Naive thymus-derived CD4-positive, alpha-beta T cell (primary cell): ENCODE measurements at regions not wholly inside any gene's neighbourhood (a gene's known extent, or its start where the extent isn't known, plus 50 kb on each side); places are given as distances from the start of the nearest gene placed in this dataset.

ENCODE experiments used
- ATAC-seq: fragments of 150-1000 bp; cut with Tn5 transposase; 2 replicates; pipeline ENCODE4 v1.10.0; 2021; ENCODE audit warnings: mild to moderate bottlenecking, moderate library complexity
- CTCF ChIA-PET: fragments of 350-600 bp; sonication (Branson Sonifier 250); formaldehyde crosslinking; loops from one replicate; lab custom pipeline; 2021; ENCODE audit warnings: antibody characterized with exemption; lab: Charles Lee
- POLR2A ChIA-PET: fragments of 350-600 bp; sonication (Branson Sonifier 250); formaldehyde crosslinking; loops from one replicate; lab custom pipeline; 2021; ENCODE audit warnings: antibody characterized with exemption, inconsistent platforms; lab: Charles Lee
- DNase-seq, 9 donors: peaks; one replicate each; pipeline versions ENCODE4 v3.0.0 to v3.0.0-alpha.2; 2020 to 2022; ENCODE audit warnings: mixed read lengths in 1 of 9
- H3K27ac ChIP-seq: one replicate; pipeline ENCODE4 v1.7.0; 2013; ENCODE audit warnings: mild to moderate bottlenecking, low read depth, low read length, moderate library complexity
- H3K27me3 ChIP-seq, 2 donors: one replicate each; pipeline ENCODE4 v1.7.0; 2013; ENCODE audit warnings: low read length in 2 of 2, mild to moderate bottlenecking in 2 of 2, moderate library complexity in 2 of 2; ENCODE audit not compliant: control insufficient read depth in 2 of 2, insufficient read depth in 2 of 2
- H3K36me3 ChIP-seq, 3 experiments: 1 replicate in 2 of 3; 2 replicates in 1 of 3; pipeline ENCODE4 v1.7.0; 2013; ENCODE audit warnings: low read length in 3 of 3, mild to moderate bottlenecking in 3 of 3, moderate library complexity in 1 of 3; ENCODE audit not compliant: insufficient read depth in 3 of 3, control insufficient read depth in 2 of 3
- H3K4me1 ChIP-seq, 2 donors: one replicate each; pipeline ENCODE4 v1.7.0; 2013; ENCODE audit warnings: low read length in 2 of 2, mild to moderate bottlenecking in 2 of 2, moderate library complexity in 1 of 2; ENCODE audit not compliant: control insufficient read depth in 2 of 2, insufficient read depth in 2 of 2
- H3K4me3 ChIP-seq: 2 replicates; pipeline ENCODE4 v1.7.0; 2013; ENCODE audit warnings: mild to moderate bottlenecking, low read length
- H3K9me3 ChIP-seq, 3 experiments: 1 replicate in 2 of 3; 2 replicates in 1 of 3; pipeline ENCODE4 v1.7.0; 2013; ENCODE audit warnings: low read length in 3 of 3; ENCODE audit not compliant: control insufficient read depth in 2 of 3
- H3K27ac Mint-ChIP-seq, 9 donors: one replicate each; pipeline ENCODE4 v1.8.0; 2020 to 2022; ENCODE audit warnings: mixed read lengths in 9 of 9, mild to moderate bottlenecking in 8 of 9, moderate library complexity in 5 of 9, inconsistent platforms in 2 of 9
- H3K27me3 Mint-ChIP-seq, 5 donors: one replicate each; pipeline ENCODE4 v1.8.0; 2021 to 2022; ENCODE audit warnings: mixed read lengths in 5 of 5, mild to moderate bottlenecking in 1 of 5
- H3K36me3 Mint-ChIP-seq, 5 donors: one replicate each; pipeline ENCODE4 v1.8.0; 2020 to 2022; ENCODE audit warnings: mixed read lengths in 5 of 5, mild to moderate bottlenecking in 3 of 5, inconsistent platforms in 1 of 5
- H3K4me1 Mint-ChIP-seq, 7 donors: one replicate each; pipeline ENCODE4 v1.8.0; 2020 to 2022; ENCODE audit warnings: mixed read lengths in 7 of 7, mild to moderate bottlenecking in 3 of 7, inconsistent platforms in 1 of 7
- H3K4me3 Mint-ChIP-seq, 10 donors: one replicate each; pipeline ENCODE4 v1.8.0; 2020 to 2022; ENCODE audit warnings: mild to moderate bottlenecking in 10 of 10, mixed read lengths in 10 of 10, moderate library complexity in 6 of 10, inconsistent platforms in 2 of 10
- H3K9me3 Mint-ChIP-seq, 11 donors: one replicate each; pipeline ENCODE4 v1.8.0; 2020 to 2022; ENCODE audit warnings: mixed read lengths in 11 of 11, mild to moderate bottlenecking in 4 of 11, inconsistent platforms in 1 of 11, moderate library complexity in 1 of 11
- intact Hi-C, 2 donors: fragments of 100-400 bp; cut with micrococcal nuclease; formaldehyde crosslinking; loops; one replicate each; pipeline ENCODE4 v1.15.1; 2023

DNA sequence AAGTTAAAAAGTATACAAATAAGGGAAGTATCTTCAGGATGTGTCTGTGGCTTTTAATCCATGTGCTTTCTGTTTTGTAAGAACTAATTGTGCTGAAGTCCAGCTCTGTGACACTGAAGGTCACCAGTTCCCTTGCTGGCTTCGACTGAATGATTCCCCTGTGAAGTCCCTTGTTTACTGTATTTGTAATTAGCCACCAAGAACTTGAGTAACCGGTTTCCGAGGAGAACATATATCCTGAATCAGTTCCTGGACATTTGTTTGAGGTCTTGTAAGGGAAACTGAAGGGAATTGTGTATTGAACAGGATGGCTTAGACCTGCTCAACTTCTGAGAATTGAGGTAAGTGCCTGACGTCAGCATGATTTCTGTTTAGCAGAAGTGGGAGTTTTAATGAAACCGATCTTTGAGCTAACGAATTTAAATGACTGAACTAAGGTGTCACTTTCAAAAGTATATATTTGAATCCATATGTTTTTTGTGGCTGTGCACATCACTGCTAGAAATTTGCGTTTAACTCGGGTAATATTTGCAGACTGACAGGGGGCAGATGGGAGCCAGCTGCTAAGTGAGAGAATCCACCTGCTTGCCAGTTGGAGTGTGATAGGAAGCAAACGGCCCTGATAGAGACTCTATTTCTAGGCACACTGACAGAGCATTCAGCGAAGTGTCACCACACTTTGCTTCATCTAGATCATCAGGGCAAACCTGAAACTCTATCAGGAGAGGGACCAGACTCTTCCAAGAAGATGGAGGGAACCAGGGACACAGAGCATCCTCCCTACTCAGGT, 530.0 kb downstream of the RFC3 start:
- H3K27ac ChIP-seq = no peak overlapping the region
- Mint-ChIP-seq H3K4me3 (no peak overlapping the region), H3K27me3 (peaks cover 0 to 9% (median 0%) of the 10 kb centered on the region in 5 donors), H3K9me3 (peaks cover 0 to 17% (median 3%) of the 10 kb centered on the region in 11 donors), H3K36me3 (peaks cover 0 to 5% (median 0%) of the 10 kb centered on the region in 5 donors), H3K4me1 (peaks cover 0 to 2% (median 0%) of the 10 kb centered on the region in 7 donors), H3K27ac (no peak overlapping the region)
- peaks cover 0 to 3% (median 0%) of the 10 kb centered on the region in 3 experiments for H3K9me3 ChIP-seq
- ATAC-seq = no peak
- ChIA-PET CTCF (no interaction called here), POLR2A (no interaction called here)
- intact Hi-C loops = no loop called here
- H3K36me3 ChIP-seq = no peaks in the 10 kb centered on the region
- no peak overlapping the region for H3K4me3 ChIP-seq
- H3K4me1 ChIP-seq = no peaks in the 10 kb centered on the region
- DNase-seq = no peak
- H3K27me3 ChIP-seq = no peaks in the 10 kb centered on the region

- Histone ChIP-seq H3K9me3 (peaks cover 0 to 3% (median 0%) of the 10 kb centered on the region in 3 experiments), H3K27me3 (no peaks in the 10 kb centered on the region), H3K27ac (no peak overlapping the region), H3K4me1 (no peaks in the 10 kb centered on the region), H3K4me3 (no peak overlapping the region), H3K36me3 (no peaks in the 10 kb centered on the region)
- H3K4me1 Mint-ChIP-seq = peaks cover 0 to 2% (median 0%) of the 10 kb centered on the region in 7 donors
- H3K27me3 Mint-ChIP-seq = peaks cover 0 to 9% (median 0%) of the 10 kb centered on the region in 5 donors
- ChIA-PET CTCF (no interaction called here), POLR2A (no interaction called here)
- H3K4me3 Mint-ChIP-seq = no peak overlapping the region
- no peak for ATAC-seq
- peaks cover 0 to 17% (median 3%) of the 10 kb centered on the region in 11 donors for H3K9me3 Mint-ChIP-seq
- no peak overlapping the region for H3K27ac Mint-ChIP-seq
- intact Hi-C loops = no loop called here
- DNase-seq = no peak
- H3K36me3 Mint-ChIP-seq = peaks cover 0 to 5% (median 0%) of the 10 kb centered on the region in 5 donors
Observed at GRCh38 chr13:34349091-34349722, 531.3 kb downstream of the RFC3 start.

- no peak overlapping the region for H3K27ac Mint-ChIP-seq
- intact Hi-C loops = no loop called here
- H3K36me3 Mint-ChIP-seq = peaks cover 0 to 5% (median 0%) of the 10 kb centered on the region in 5 donors
- Histone ChIP-seq H3K27ac (no peak overlapping the region), H3K9me3 (peaks cover 0 to 3% (median 0%) of the 10 kb centered on the region in 3 experiments), H3K4me1 (no peaks in the 10 kb centered on the region), H3K27me3 (no peaks in the 10 kb centered on the region), H3K36me3 (no peaks in the 10 kb centered on the region), H3K4me3 (no peak overlapping the region)
- ChIA-PET POLR2A (no interaction called here), CTCF (no interaction called here)
- ATAC-seq = no peak
- peaks cover 0 to 2% (median 0%) of the 10 kb centered on the region in 7 donors for H3K4me1 Mint-ChIP-seq
- peaks cover 0 to 18% (median 5%) of the 10 kb centered on the region in 11 donors for H3K9me3 Mint-ChIP-seq
- H3K27me3 Mint-ChIP-seq = peaks cover 0 to 9% (median 0%) of the 10 kb centered on the region in 5 donors
- DNase-seq = no peak
- H3K4me3 Mint-ChIP-seq = no peak overlapping the region
Observed at GRCh38 chr13:34350671-34351070, 532.7 kb downstream of the RFC3 start.

- H3K36me3 Mint-ChIP-seq = peaks cover 0 to 5% (median 0%) of the 10 kb centered on the region in 5 donors
- DNase-seq (no peak), ATAC-seq (no peak)
- Histone ChIP-seq H3K27me3 (no peaks in the 10 kb centered on the region), H3K9me3 (peaks cover 0 to 3% (median 0%) of the 10 kb centered on the region in 3 experiments), H3K4me3 (no peak overlapping the region), H3K27ac (no peak overlapping the region), H3K36me3 (no peaks in the 10 kb centered on the region), H3K4me1 (no peaks in the 10 kb centered on the region)
- POLR2A ChIA-PET = no interaction called here
- H3K27me3 Mint-ChIP-seq = peaks cover 0 to 9% (median 0%) of the 10 kb centered on the region in 5 donors
- peaks cover 0 to 18% (median 5%) of the 10 kb centered on the region in 11 donors for H3K9me3 Mint-ChIP-seq
- H3K27ac Mint-ChIP-seq = no peak overlapping the region
- H3K4me3 Mint-ChIP-seq = no peak overlapping the region
- intact Hi-C loops = no loop called here
- H3K4me1 Mint-ChIP-seq = peaks cover 0 to 2% (median 0%) of the 10 kb centered on the region in 7 donors
- CTCF ChIA-PET = no interaction called here
Observed at GRCh38 chr13:34351134-34351533, 533.2 kb downstream of the RFC3 start.

DNA sequence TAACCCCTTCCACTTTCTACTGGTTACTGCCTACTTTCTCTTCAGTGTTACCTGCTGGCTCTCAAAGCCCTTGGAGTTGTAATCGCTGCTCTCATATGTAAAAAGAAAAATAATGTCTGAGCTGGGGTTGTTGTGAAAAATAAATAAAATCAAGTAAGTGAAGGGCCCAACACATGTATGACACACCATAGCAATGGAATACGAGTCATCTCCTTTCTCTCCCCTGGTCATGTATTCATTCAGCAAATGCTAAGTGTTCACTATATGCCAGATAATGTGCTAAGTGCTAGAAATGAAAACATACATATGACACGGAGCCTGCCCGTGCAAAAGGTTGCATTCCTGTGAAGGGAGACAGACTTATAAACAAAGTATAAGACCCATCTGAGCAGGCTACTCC, 535.0 kb downstream of the RFC3 start:
- H3K9me3 Mint-ChIP-seq = peaks cover 0 to 18% (median 5%) of the 10 kb centered on the region in 11 donors

DNA sequence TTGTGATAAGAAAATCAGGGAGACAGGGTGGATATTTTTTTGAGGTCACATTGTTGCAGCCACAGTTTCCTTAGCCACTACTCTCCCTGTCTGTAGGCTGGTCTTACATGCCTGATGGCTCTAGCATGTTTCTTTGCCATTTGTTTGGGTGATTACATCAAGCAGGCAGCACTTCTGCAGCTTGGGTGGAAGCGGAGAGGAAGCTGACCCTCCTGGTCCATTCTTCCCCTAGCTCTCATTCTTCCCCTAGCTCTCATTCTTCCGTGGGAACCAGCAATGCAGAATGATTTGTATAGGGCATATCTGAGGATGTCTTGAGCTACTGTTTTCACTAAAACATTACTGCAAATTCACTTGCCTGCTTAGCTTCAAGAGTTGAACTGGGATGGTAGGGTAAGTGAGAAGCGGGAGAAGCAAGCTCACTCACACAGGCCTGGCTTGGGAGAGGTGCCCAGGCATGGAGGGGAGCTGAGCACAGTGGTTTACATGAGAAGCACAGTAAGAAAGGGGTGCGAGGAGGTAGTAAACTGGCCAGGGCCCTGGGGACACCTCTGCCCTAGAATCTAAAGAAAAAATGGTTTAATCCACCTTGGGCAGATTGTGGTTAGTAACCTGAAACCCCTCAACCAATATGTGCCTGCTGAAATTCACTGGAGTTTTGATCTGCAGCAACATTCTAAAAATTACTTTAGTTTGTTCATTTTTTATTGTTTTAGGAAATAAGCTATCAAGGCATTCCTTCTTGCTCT, 538.9 kb downstream of the RFC3 start:
- no peak overlapping the region for H3K27ac ChIP-seq
- ATAC-seq (no peak), DNase-seq (no peak)
- no peak overlapping the region for H3K4me3 ChIP-seq
- Mint-ChIP-seq H3K27ac (no peak overlapping the region), H3K27me3 (peaks cover 0 to 7% (median 0%) of the 10 kb centered on the region in 5 donors), H3K9me3 (peaks cover 0 to 7% (median 2%) of the 10 kb centered on the region in 11 donors), H3K4me3 (no peak overlapping the region), H3K36me3 (no peaks in the 10 kb centered on the region), H3K4me1 (no peaks in the 10 kb centered on the region)
- intact Hi-C loops = no loop called here
- H3K36me3 ChIP-seq = no peaks in the 10 kb centered on the region
- no peaks in the 10 kb centered on the region for H3K27me3 ChIP-seq
- H3K9me3 ChIP-seq = no peaks in the 10 kb centered on the region
- ChIA-PET CTCF (no interaction called here), POLR2A (no interaction called here)
- H3K4me1 ChIP-seq = no peaks in the 10 kb centered on the region

More for the DNA sequence above, 535.0 kb downstream of the RFC3 start:
- Mint-ChIP-seq H3K27ac (no peak overlapping the region), H3K27me3 (peaks cover 0 to 9% (median 0%) of the 10 kb centered on the region in 5 donors), H3K4me3 (no peak overlapping the region), H3K36me3 (peaks cover 0 to 5% (median 0%) of the 10 kb centered on the region in 5 donors), H3K4me1 (peaks cover 0 to 2% (median 0%) of the 10 kb centered on the region in 7 donors)
- Histone ChIP-seq H3K27me3 (no peaks in the 10 kb centered on the region), H3K4me3 (no peak overlapping the region), H3K9me3 (peaks cover 0 to 3% (median 0%) of the 10 kb centered on the region in 3 experiments), H3K36me3 (no peaks in the 10 kb centered on the region), H3K4me1 (no peaks in the 10 kb centered on the region), H3K27ac (no peak overlapping the region)
- intact Hi-C loops = no loop called here
- ATAC-seq (no peak), DNase-seq (no peak)
- ChIA-PET CTCF (no interaction called here), POLR2A (no interaction called here)
